K562 (cell line): ENCODE measurements at regions not wholly inside any gene's neighbourhood (a gene's known extent, or its start where the extent isn't known, plus 50 kb on each side); places are given as distances from the start of the nearest gene placed in this dataset.

Experiments used
- ATAC-seq: fragments of 200-7000 bp; cut with Tn5 transposase; 3 replicates; pipeline ENCODE4 v1.9.1; 2020; ENCODE audit warnings: moderate library complexity
- BruUV-seq: library from RNA; stranded (reverse); fragments of 400-500 nt; replicated peaks from 2 replicates; lab custom pipeline; 2021; lab: Mats Ljungman, UMichigan
- CTCF ChIA-PET: fragments of 300-600 bp; formaldehyde crosslinking; extraction: SDS; loops from one replicate; lab custom pipeline; 2021; ENCODE audit warnings: low intra/inter-chr PET ratio; lab: Yijun Ruan, JAX
- POLR2A ChIA-PET: fragments of 300-600, 350-650 bp; sonication (Branson Sonifier 250); formaldehyde crosslinking; extraction: SDS; loops from one replicate; lab custom pipeline; 2021; ENCODE audit warnings: antibody characterized with exemption, inconsistent platforms; lab: Yijun Ruan, JAX
- DNase-seq, 4 experiments: peaks; one replicate each; pipeline versions ENCODE4 v3.0.0 to v3.0.0-alpha.2; 2011 to 2018; ENCODE audit warnings: low spot score in 3 of 4, mixed read lengths in 3 of 4; ENCODE audit errors: extremely low read depth in 1 of 4
- FAIRE-seq: peaks from 2 replicates; lab custom pipeline; 2011; peaks lifted over from hg19 to GRCh38; lab: Jason Lieb, UNC
- H2AFZ ChIP-seq: 2 replicates; pipeline ENCODE4 v1.6.0; 2011; ENCODE audit warnings: low read depth, low read length, control low read depth, inconsistent platforms
- H3K27ac ChIP-seq: fragments of 200-600 bp; 3 replicates; pipeline ENCODE4 v1.8.0; 2011; ENCODE audit warnings: low read depth, mild to moderate bottlenecking, control low read depth, inconsistent platforms, low read length, moderate library complexity, mixed read lengths; ENCODE audit errors: extremely low read depth
- H3K27me3 ChIP-seq, 2 experiments: fragments of 300-600 bp in 1 of 2; 2 replicates in 1 of 2; 3 replicates in 1 of 2; pipeline versions ENCODE4 v1.6.0 to v1.8.0; 2011; ENCODE audit warnings: inconsistent platforms in 2 of 2, low read length in 2 of 2, mild to moderate bottlenecking in 1 of 2, mixed read lengths in 1 of 2, moderate library complexity in 1 of 2; ENCODE audit not compliant: control insufficient read depth in 2 of 2, insufficient read depth in 2 of 2
- H3K36me3 ChIP-seq: fragments of 300-600 bp; 3 replicates; pipeline ENCODE4 v1.8.0; 2011; ENCODE audit warnings: mild to moderate bottlenecking, low read length, inconsistent platforms; ENCODE audit not compliant: control insufficient read depth, insufficient read depth
- H3K4me1 ChIP-seq, 2 experiments: fragments of 200-600 bp in 1 of 2; replicated peaks in 1 of 2; 2 replicates in 1 of 2; 3 replicates in 1 of 2; pipeline versions ENCODE4 v1.5.1 to v1.8.0; 2011; ENCODE audit warnings: inconsistent platforms in 2 of 2, low read length in 2 of 2, mild to moderate bottlenecking in 1 of 2, mixed read lengths in 1 of 2, moderate library complexity in 1 of 2; ENCODE audit not compliant: control insufficient read depth in 2 of 2, insufficient read depth in 2 of 2
- H3K4me2 ChIP-seq: 2 replicates; pipeline ENCODE4 v1.6.1; 2011; ENCODE audit warnings: low read length, control low read depth, inconsistent platforms, mixed read lengths; ENCODE audit not compliant: insufficient read depth
- H3K4me3 ChIP-seq: fragments of 200-600 bp; sonication (generic), shearing (Covaris generic); 2 replicates; pipeline ENCODE4 v1.5.1; 2016; ENCODE audit warnings: control low read depth, inconsistent platforms
- H3K79me2 ChIP-seq: fragments of 200-600 bp; 3 replicates; pipeline ENCODE4 v1.8.0; 2011; ENCODE audit warnings: low read length, inconsistent platforms; ENCODE audit not compliant: control insufficient read depth, insufficient read depth
- H3K9ac ChIP-seq, 2 experiments: 2 replicates each; pipeline versions ENCODE4 v1.6.0 to v1.6.1; 2011; ENCODE audit warnings: low read depth in 2 of 2, low read length in 2 of 2, control low read depth in 1 of 2, inconsistent platforms in 1 of 2, mild to moderate bottlenecking in 1 of 2, mixed read lengths in 1 of 2; ENCODE audit not compliant: insufficient read depth in 1 of 2
- H3K9me1 ChIP-seq: one replicate; pipeline ENCODE4 v1.6.0; 2011; ENCODE audit warnings: inconsistent platforms, mild to moderate bottlenecking, low read length, moderate library complexity; ENCODE audit not compliant: control insufficient read depth, insufficient read depth
- H3K9me3 ChIP-seq: replicated peaks from 2 replicates; pipeline ENCODE4 v1.5.1; 2011; ENCODE audit warnings: low read depth, low read length, inconsistent platforms; ENCODE audit not compliant: control insufficient read depth, insufficient read depth
- H4K20me1 ChIP-seq: replicated peaks from 2 replicates; pipeline ENCODE4 v1.6.1; 2011; ENCODE audit warnings: low read length, inconsistent platforms, mixed read lengths; ENCODE audit not compliant: control insufficient read depth, insufficient read depth
- BRD4 ChIP-seq: fragments of 200-600 bp; sonication (generic); IDR thresholded peaks from 2 replicates; pipeline ENCODE4 v1.6.1; 2017; ENCODE audit warnings: inconsistent platforms
- EZH2 ChIP-seq: IDR thresholded peaks from 2 replicates; pipeline ENCODE4 v1.6.1; 2012; ENCODE audit warnings: low read depth, mild to moderate bottlenecking, inconsistent platforms, low read length, borderline replicate concordance
- KLF10 ChIP-seq: fragments of 250-450 bp; sonication (Bioruptor Pico); IDR thresholded peaks from 2 replicates; pipeline ENCODE4 v1.6.1; 2021; ENCODE audit warnings: matching md5 sums
- RBM14 ChIP-seq: fragments of 200-400 bp; formaldehyde crosslinking; IDR thresholded peaks from 2 replicates; pipeline ENCODE4 v1.6.1; 2018; ENCODE audit warnings: low read depth, mild to moderate bottlenecking, low read length, moderate library complexity, borderline replicate concordance; ENCODE audit not compliant: insufficient read depth
- SETDB1 ChIP-seq: IDR thresholded peaks from one replicate; pipeline ENCODE4 v1.6.1; 2012; ENCODE audit warnings: low read length, control low read depth, inconsistent platforms
- SP1 ChIP-seq: sonication (generic); formaldehyde crosslinking; IDR thresholded peaks from 2 replicates; pipeline ENCODE4 v1.8.1; 2022; ENCODE audit warnings: mild to moderate bottlenecking, missing genetic modification reagents
- STAT5B ChIP-seq: fragments of 250-450 bp; sonication (Bioruptor Pico); IDR thresholded peaks from 2 replicates; pipeline ENCODE4 v1.8.0; 2021; ENCODE audit warnings: mild to moderate bottlenecking, inconsistent platforms
- ZNF175 ChIP-seq: fragments of 200-800 bp; sonication (Bioruptor generic); IDR thresholded peaks from 2 replicates; pipeline ENCODE4 v1.6.1; 2016; ENCODE audit warnings: low read depth, mild to moderate bottlenecking, missing genetic modification characterization, missing compliant biosample characterization
- WGBS: fragments of 100-300 bp; shearing (Covaris generic); methylation state at CpG from one replicate; pipeline ENCODE4 v1.1.6; 2016; ENCODE audit warnings: low coverage, mixed read lengths; ENCODE audit not compliant: insufficient coverage; ENCODE audit errors: missing lambda C conversion rate; 5-methylcytosine and 5-hydroxymethylcytosine counted together
- in situ Hi-C: fragments of 300-500 bp; cut with MboI; formaldehyde crosslinking; loops from 4 replicates; pipeline ENCODE4 v1.15.0; 2018; ENCODE audit warnings: inconsistent platforms, mixed read lengths
- intact Hi-C: fragments of 100-400 bp; cut with micrococcal nuclease; formaldehyde crosslinking; loops from 2 replicates; pipeline ENCODE4 v1.14.2; 2022
- TF ChIP-seq, protein P1 (sequence below): sonication (generic); formaldehyde crosslinking; IDR thresholded peaks from 2 replicates; pipeline ENCODE4 v1.9.0; 2022; ENCODE audit warnings: mild to moderate bottlenecking, missing genetic modification reagents
- TF ChIP-seq, protein P2 (sequence below): fragments of 450-650 bp; formaldehyde crosslinking; IDR thresholded peaks from 2 replicates; pipeline ENCODE4 v1.4.0; 2020; ENCODE audit warnings: mild to moderate bottlenecking
- TF ChIP-seq, protein P3 (sequence below): sonication (generic); formaldehyde crosslinking; IDR thresholded peaks from 2 replicates; pipeline ENCODE4 v1.9.0; 2022; ENCODE audit warnings: mild to moderate bottlenecking, missing genetic modification reagents
- TF ChIP-seq, protein P4 (sequence below): fragments of 250-450 bp; sonication (Bioruptor Pico); IDR thresholded peaks from 2 replicates; pipeline ENCODE4 v1.8.0; 2021; ENCODE audit warnings: moderate library complexity, mild to moderate bottlenecking, inconsistent platforms
- TF ChIP-seq, protein P5 (sequence below): fragments of 250-450 bp; sonication (Bioruptor Pico); IDR thresholded peaks from 2 replicates; pipeline ENCODE4 v1.4.0; 2020
- TF ChIP-seq, protein P6 (sequence below): fragments of 250-450 bp; sonication (Bioruptor Pico); IDR thresholded peaks from 2 replicates; pipeline ENCODE4 v1.8.0; 2021; ENCODE audit warnings: borderline replicate concordance, mild to moderate bottlenecking, moderate library complexity; ENCODE audit not compliant: poor library complexity, severe bottlenecking

DNA sequence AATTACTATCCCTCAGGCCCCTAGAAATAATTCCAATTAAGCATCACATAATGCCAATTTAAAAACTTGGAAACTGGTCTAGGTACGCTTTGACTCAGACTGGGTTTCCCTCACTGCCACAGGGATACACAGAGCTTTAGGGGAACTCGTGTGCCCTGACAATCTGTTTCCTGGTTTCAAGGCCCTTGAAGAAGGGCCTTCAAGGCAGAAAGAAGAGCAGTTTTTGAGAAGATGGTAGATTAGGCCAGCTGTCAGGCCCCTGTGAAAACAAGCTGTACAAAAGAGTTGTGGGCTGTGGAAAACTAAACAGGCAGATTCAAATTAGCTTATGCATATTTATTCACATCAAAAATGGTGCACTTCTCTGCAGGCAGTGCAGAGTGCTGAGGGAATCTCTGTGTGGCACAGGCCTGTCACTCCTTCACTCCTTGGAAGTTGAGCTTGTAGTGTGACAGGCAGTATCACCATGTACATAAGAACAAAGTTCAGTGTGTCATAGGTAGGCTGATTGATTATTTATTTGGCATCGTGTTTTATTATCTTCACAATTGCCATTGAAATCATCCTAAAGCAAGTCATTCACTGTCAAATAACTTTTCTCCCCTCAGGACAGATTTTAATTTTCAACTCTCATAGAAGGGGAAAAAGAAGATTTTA lies 614.4 kb upstream of the GYPC start:
- TF ChIP-seq RBM14: no peak
- TF ChIP-seq, protein P1, sequence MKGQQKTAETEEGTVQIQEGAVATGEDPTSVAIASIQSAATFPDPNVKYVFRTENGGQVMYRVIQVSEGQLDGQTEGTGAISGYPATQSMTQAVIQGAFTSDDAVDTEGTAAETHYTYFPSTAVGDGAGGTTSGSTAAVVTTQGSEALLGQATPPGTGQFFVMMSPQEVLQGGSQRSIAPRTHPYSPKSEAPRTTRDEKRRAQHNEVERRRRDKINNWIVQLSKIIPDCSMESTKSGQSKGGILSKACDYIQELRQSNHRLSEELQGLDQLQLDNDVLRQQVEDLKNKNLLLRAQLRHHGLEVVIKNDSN: no peak
- TF ChIP-seq, protein P2, sequence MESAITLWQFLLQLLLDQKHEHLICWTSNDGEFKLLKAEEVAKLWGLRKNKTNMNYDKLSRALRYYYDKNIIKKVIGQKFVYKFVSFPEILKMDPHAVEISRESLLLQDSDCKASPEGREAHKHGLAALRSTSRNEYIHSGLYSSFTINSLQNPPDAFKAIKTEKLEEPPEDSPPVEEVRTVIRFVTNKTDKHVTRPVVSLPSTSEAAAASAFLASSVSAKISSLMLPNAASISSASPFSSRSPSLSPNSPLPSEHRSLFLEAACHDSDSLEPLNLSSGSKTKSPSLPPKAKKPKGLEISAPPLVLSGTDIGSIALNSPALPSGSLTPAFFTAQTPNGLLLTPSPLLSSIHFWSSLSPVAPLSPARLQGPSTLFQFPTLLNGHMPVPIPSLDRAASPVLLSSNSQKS: no peak
- TF ChIP-seq EZH2: no peak
- TF ChIP-seq, protein P3, sequence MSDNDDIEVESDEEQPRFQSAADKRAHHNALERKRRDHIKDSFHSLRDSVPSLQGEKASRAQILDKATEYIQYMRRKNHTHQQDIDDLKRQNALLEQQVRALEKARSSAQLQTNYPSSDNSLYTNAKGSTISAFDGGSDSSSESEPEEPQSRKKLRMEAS: no peak
- no peak for TF ChIP-seq SP1 (CRISPR knock-in tag)
- no peak for TF ChIP-seq KLF10 (CRISPR knock-in tag)
- TF ChIP-seq, protein P4, sequence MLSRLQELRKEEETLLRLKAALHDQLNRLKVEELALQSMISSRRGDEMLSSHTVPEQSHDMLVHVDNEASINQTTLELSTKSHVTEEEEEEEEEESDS (CRISPR knock-in tag): no peak
- TF ChIP-seq, protein P5, sequence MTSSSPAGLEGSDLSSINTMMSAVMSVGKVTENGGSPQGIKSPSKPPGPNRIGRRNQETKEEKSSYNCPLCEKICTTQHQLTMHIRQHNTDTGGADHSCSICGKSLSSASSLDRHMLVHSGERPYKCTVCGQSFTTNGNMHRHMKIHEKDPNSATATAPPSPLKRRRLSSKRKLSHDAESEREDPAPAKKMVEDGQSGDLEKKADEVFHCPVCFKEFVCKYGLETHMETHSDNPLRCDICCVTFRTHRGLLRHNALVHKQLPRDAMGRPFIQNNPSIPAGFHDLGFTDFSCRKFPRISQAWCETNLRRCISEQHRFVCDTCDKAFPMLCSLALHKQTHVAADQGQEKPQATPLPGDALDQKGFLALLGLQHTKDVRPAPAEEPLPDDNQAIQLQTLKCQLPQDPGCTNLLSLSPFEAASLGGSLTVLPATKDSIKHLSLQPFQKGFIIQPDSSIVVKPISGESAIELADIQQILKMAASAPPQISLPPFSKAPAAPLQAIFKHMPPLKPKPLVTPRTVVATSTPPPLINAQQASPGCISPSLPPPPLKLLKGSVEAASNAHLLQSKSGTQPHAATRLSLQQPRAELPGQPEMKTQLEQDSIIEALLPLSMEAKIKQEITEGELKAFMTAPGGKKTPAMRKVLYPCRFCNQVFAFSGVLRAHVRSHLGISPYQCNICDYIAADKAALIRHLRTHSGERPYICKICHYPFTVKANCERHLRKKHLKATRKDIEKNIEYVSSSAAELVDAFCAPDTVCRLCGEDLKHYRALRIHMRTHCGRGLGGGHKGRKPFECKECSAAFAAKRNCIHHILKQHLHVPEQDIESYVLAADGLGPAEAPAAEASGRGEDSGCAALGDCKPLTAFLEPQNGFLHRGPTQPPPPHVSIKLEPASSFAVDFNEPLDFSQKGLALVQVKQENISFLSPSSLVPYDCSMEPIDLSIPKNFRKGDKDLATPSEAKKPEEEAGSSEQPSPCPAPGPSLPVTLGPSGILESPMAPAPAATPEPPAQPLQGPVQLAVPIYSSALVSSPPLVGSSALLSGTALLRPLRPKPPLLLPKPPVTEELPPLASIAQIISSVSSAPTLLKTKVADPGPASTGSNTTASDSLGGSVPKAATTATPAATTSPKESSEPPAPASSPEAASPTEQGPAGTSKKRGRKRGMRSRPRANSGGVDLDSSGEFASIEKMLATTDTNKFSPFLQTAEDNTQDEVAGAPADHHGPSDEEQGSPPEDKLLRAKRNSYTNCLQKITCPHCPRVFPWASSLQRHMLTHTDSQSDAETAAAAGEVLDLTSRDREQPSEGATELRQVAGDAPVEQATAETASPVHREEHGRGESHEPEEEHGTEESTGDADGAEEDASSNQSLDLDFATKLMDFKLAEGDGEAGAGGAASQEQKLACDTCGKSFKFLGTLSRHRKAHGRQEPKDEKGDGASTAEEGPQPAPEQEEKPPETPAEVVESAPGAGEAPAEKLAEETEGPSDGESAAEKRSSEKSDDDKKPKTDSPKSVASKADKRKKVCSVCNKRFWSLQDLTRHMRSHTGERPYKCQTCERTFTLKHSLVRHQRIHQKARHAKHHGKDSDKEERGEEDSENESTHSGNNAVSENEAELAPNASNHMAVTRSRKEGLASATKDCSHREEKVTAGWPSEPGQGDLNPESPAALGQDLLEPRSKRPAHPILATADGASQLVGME (CRISPR knock-in tag): no peak
- TF ChIP-seq, protein P6, sequence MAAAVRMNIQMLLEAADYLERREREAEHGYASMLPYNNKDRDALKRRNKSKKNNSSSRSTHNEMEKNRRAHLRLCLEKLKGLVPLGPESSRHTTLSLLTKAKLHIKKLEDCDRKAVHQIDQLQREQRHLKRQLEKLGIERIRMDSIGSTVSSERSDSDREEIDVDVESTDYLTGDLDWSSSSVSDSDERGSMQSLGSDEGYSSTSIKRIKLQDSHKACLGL (CRISPR knock-in tag): no peak
- no peak for TF ChIP-seq BRD4
- no peak for TF ChIP-seq SETDB1
- no peak for TF ChIP-seq STAT5B (CRISPR knock-in tag)
- no peak for TF ChIP-seq ZNF175
- H3K4me2 ChIP-seq: no peak overlapping the region
- no peak overlapping the region for H2AFZ ChIP-seq
- no peak for FAIRE-seq
- in situ Hi-C loops: no loop called here
- H3K9ac ChIP-seq: no peak overlapping the region
- no TSS peak for BruUV-seq
- intact Hi-C loops: no loop called here
- 0% methylated on average over 3 of the region's 3 CpGs for WGBS
- no peaks in the 10 kb centered on the region for H3K9me1 ChIP-seq
- H3K79me2 ChIP-seq: no peaks in the 10 kb centered on the region
- H3K4me3 ChIP-seq: no peak overlapping the region
- ChIA-PET POLR2A (no interaction called here), CTCF (no interaction called here)
- no peaks in the 10 kb centered on the region for H3K9me3 ChIP-seq
- no peak overlapping the region for H3K27ac ChIP-seq
- H4K20me1 ChIP-seq: no peaks in the 10 kb centered on the region
- no peaks in the 10 kb centered on the region for H3K27me3 ChIP-seq
- no peaks in the 10 kb centered on the region for H3K4me1 ChIP-seq
- no peak for ATAC-seq
- no peak for DNase-seq
- H3K36me3 ChIP-seq: no peaks in the 10 kb centered on the region
